HG03378 (cell line): ENCODE measurements at regions not wholly inside any gene's neighbourhood (a gene's known extent, or its start where the extent isn't known, plus 50 kb on each side); places are given as distances from the start of the nearest gene placed in this dataset.
"Not testable (repeated sequence)": the region's sequence is repeated elsewhere in the genome, so short reads cannot be mapped to it uniquely, and the experiment has no call there.

Experiments used
- ATAC-seq: cut with Tn5 transposase; IDR thresholded peaks from one replicate; pipeline ENCODE4 v1.9.1; 2021; ENCODE audit warnings: mild to moderate bottlenecking, moderate library complexity; ENCODE audit not compliant: unreplicated experiment

GRCh38 chr15:26037369-26037768 lies 174.2 kb upstream of the ATP10A start:
- no peak for ATAC-seq

- ATAC-seq = no peak
Observed at GRCh38 chr15:26033493-26033892, 170.4 kb upstream of the ATP10A start.

GRCh38 chr15:26032162-26032846 lies 169.2 kb upstream of the ATP10A start:
- no peak for ATAC-seq

GRCh38 chr15:26029586-26029985 lies 166.5 kb upstream of the ATP10A start:
- not testable (repeated sequence) for ATAC-seq

GRCh38 chr15:26029146-26029545 lies 166.0 kb upstream of the ATP10A start:
- ATAC-seq = no peak

GRCh38 chr15:26028086-26028740 lies 165.1 kb upstream of the ATP10A start:
- no peak for ATAC-seq

GRCh38 chr15:26026671-26027070 lies 163.5 kb upstream of the ATP10A start:
- not testable (repeated sequence) for ATAC-seq

- ATAC-seq = no peak
Observed at GRCh38 chr15:26024241-26024640, 161.1 kb upstream of the ATP10A start.

- ATAC-seq = no peak
Observed at GRCh38 chr15:26023691-26024090, 160.6 kb upstream of the ATP10A start.

- no peak for ATAC-seq
Observed at GRCh38 chr15:26023231-26023630, 160.1 kb upstream of the ATP10A start.

- no peak for ATAC-seq
Observed at GRCh38 chr15:26020871-26021270, 157.7 kb upstream of the ATP10A start.

- no peak for ATAC-seq
Observed at GRCh38 chr15:26017665-26018064, 154.5 kb upstream of the ATP10A start.

GRCh38 chr15:26015516-26016075 lies 152.5 kb upstream of the ATP10A start:
- ATAC-seq = no peak

- ATAC-seq = no peak
Observed at GRCh38 chr15:26013981-26014380, 150.9 kb upstream of the ATP10A start.

GRCh38 chr15:26011916-26012315 lies 148.8 kb upstream of the ATP10A start:
- ATAC-seq = no peak

- ATAC-seq = no peak
Observed at GRCh38 chr15:26007151-26007550, 144.0 kb upstream of the ATP10A start.

GRCh38 chr15:26001201-26001600 lies 138.1 kb upstream of the ATP10A start:
- no peak for ATAC-seq

GRCh38 chr15:25993506-25993905 lies 130.4 kb upstream of the ATP10A start:
- no peak for ATAC-seq

GRCh38 chr15:25990220-25990619 lies 127.1 kb upstream of the ATP10A start:
- no peak for ATAC-seq

- no peak for ATAC-seq
Observed at GRCh38 chr15:25989327-25989726, 126.2 kb upstream of the ATP10A start.

- not testable (repeated sequence) for ATAC-seq
Observed at GRCh38 chr15:25988716-25989115, 125.6 kb upstream of the ATP10A start.

GRCh38 chr15:25987638-25988037 lies 124.5 kb upstream of the ATP10A start:
- ATAC-seq = no peak
